AG04450 (cell line): ENCODE measurements at regions not wholly inside any gene's neighbourhood (a gene's known extent, or its start where the extent isn't known, plus 50 kb on each side); places are given as distances from the start of the nearest gene placed in this dataset.

Experiments
- CTCF ChIA-PET: fragments of 300-600, 350-600 bp; formaldehyde crosslinking; extraction: SDS; loops from one replicate; lab custom pipeline; 2022; ENCODE audit warnings: antibody characterized with exemption, inconsistent platforms; lab: Charles Lee
- POLR2A ChIA-PET: fragments of 350-600 bp; formaldehyde crosslinking; extraction: SDS; loops from one replicate; lab custom pipeline; 2021; ENCODE audit warnings: antibody characterized with exemption, inconsistent platforms; lab: Yijun Ruan, JAX
- DNase-seq: peaks from one replicate; pipeline ENCODE4 v3.0.0-alpha.2; 2011; ENCODE audit warnings: low read depth, low spot score
- H3K27ac ChIP-seq: one replicate; pipeline ENCODE4 v1.5.1; 2012; ENCODE audit warnings: low read depth, low read length, control low read depth
- H3K27me3 ChIP-seq: one replicate; pipeline ENCODE4 v1.6.0; 2012; ENCODE audit warnings: low read length; ENCODE audit not compliant: control insufficient read depth, insufficient read depth
- H3K4me3 ChIP-seq: 2 replicates; pipeline ENCODE4 v1.5.1; 2011; ENCODE audit warnings: mild to moderate bottlenecking, low read depth, low read length, control low read depth
- H3K9me3 ChIP-seq: 2 replicates; pipeline ENCODE4 v1.5.1; 2012; ENCODE audit warnings: low read length; ENCODE audit not compliant: control insufficient read depth, insufficient read depth
- CTCF ChIP-seq: IDR thresholded peaks from 2 replicates; pipeline ENCODE4 v1.5.1; 2011; ENCODE audit warnings: low read depth, low read length, control low read depth, inconsistent platforms

- H3K9me3 ChIP-seq, result no peaks in the 10 kb centered on the region
- DNase-seq, result no peak
- POLR2A ChIA-PET, result no interaction called here
- TF ChIP-seq CTCF, result no peak
- H3K4me3 ChIP-seq, result no peak overlapping the region
- H3K27ac ChIP-seq, result no peak overlapping the region
- CTCF ChIA-PET, result no interaction called here
- no peaks in the 10 kb centered on the region for H3K27me3 ChIP-seq
Measured at GRCh38 chr2:189298481-189298880, 118.9 kb upstream of the COL5A2 start.

GRCh38 chr2:189299974-189300373, 120.4 kb upstream of the COL5A2 start:
- ChIA-PET CTCF (no interaction called here), POLR2A (no interaction called here)
- no peak overlapping the region for H3K4me3 ChIP-seq
- H3K9me3 ChIP-seq, result no peaks in the 10 kb centered on the region
- TF ChIP-seq CTCF, result no peak
- no peaks in the 10 kb centered on the region for H3K27me3 ChIP-seq
- no peak for DNase-seq
- H3K27ac ChIP-seq, result no peak overlapping the region

- CTCF ChIA-PET, result no interaction called here
Measured at GRCh38 chr2:189300916-189301315, 121.4 kb upstream of the COL5A2 start.

GRCh38 chr2:189302274-189302948, 122.8 kb upstream of the COL5A2 start:
- no peak overlapping the region for H3K27ac ChIP-seq
- no peak overlapping the region for H3K4me3 ChIP-seq
- TF ChIP-seq CTCF, result no peak
- H3K27me3 ChIP-seq, result no peaks in the 10 kb centered on the region
- no peaks in the 10 kb centered on the region for H3K9me3 ChIP-seq
- CTCF ChIA-PET, result no interaction called here
- POLR2A ChIA-PET, result no interaction called here
- DNase-seq, result no peak

More at GRCh38 chr2:189300916-189301315, 121.4 kb upstream of the COL5A2 start:
- DNase-seq, result no peak
- no peak for TF ChIP-seq CTCF
- H3K27me3 ChIP-seq, result no peaks in the 10 kb centered on the region
- POLR2A ChIA-PET, result no interaction called here
- H3K27ac ChIP-seq, result no peak overlapping the region
- no peaks in the 10 kb centered on the region for H3K9me3 ChIP-seq
- H3K4me3 ChIP-seq, result no peak overlapping the region

GRCh38 chr2:189304360-189304759, 124.8 kb upstream of the COL5A2 start:
- CTCF ChIA-PET, result no interaction called here

More at GRCh38 chr2:189304360-189304759, 124.8 kb upstream of the COL5A2 start:
- no peaks in the 10 kb centered on the region for H3K27me3 ChIP-seq
- no peak overlapping the region for H3K4me3 ChIP-seq
- DNase-seq, result no peak
- no peak for TF ChIP-seq CTCF
- POLR2A ChIA-PET, result no interaction called here
- no peaks in the 10 kb centered on the region for H3K9me3 ChIP-seq
- no peak overlapping the region for H3K27ac ChIP-seq
